Vagina (tissue), 2 donors: ENCODE measurements at regions not wholly inside any gene's neighbourhood (a gene's known extent, or its start where the extent isn't known, plus 50 kb on each side); places are given as distances from the start of the nearest gene placed in this dataset.

Source experiments
- POLR2A ChIP-seq, 2 donors: fragments of 450-650 bp; IDR thresholded peaks; one replicate each; pipeline ENCODE4 v1.6.1; 2017; ENCODE audit warnings: antibody characterized with exemption in 2 of 2, mild to moderate bottlenecking in 2 of 2, moderate library complexity in 2 of 2
- TF ChIP-seq, protein P1 (sequence below), 3 experiments: fragments of 450-650 bp in 2 of 3; fragments of 200-600 bp in 1 of 3; sonication (generic) in 1 of 3; IDR thresholded peaks; one replicate each; pipeline ENCODE4 v1.5.1; 2017 to 2019; ENCODE audit warnings: antibody characterized with exemption in 3 of 3, mild to moderate bottlenecking in 2 of 3, moderate library complexity in 2 of 3

DNA sequence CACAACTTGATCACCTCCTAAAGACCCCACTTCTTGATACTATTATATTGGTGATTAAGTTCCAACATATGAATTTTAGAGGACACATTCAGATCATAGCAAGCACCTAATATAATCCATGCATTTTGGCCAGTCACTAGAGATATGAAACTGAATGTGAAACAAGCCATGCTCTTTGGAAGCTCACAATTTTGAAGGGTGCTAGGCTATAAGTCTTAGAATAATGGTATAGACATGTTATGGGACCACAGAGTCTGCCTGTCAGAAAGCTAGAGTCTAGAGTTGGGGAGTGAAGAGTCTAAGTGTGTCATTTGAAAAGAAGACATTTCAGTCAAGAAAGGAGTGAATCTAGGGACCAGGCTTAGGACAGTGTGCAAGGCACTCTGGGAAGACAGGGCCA lies 186.4 kb upstream of the SLC24A5 start:
- TF ChIP-seq, protein P1, sequence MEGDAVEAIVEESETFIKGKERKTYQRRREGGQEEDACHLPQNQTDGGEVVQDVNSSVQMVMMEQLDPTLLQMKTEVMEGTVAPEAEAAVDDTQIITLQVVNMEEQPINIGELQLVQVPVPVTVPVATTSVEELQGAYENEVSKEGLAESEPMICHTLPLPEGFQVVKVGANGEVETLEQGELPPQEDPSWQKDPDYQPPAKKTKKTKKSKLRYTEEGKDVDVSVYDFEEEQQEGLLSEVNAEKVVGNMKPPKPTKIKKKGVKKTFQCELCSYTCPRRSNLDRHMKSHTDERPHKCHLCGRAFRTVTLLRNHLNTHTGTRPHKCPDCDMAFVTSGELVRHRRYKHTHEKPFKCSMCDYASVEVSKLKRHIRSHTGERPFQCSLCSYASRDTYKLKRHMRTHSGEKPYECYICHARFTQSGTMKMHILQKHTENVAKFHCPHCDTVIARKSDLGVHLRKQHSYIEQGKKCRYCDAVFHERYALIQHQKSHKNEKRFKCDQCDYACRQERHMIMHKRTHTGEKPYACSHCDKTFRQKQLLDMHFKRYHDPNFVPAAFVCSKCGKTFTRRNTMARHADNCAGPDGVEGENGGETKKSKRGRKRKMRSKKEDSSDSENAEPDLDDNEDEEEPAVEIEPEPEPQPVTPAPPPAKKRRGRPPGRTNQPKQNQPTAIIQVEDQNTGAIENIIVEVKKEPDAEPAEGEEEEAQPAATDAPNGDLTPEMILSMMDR (IDR thresholded peaks at IDR 0.05) = no peak
- TF ChIP-seq POLR2A (IDR thresholded peaks at IDR 0.05) = no peak
